GM21825 (cell line): ENCODE measurements at regions not wholly inside any gene's neighbourhood (a gene's known extent, or its start where the extent isn't known, plus 50 kb on each side); places are given as distances from the start of the nearest gene placed in this dataset.

ENCODE experiments used
- ATAC-seq: cut with Tn5 transposase; IDR thresholded peaks from one replicate; pipeline ENCODE4 v1.9.1; 2021; ENCODE audit warnings: mild to moderate bottlenecking, moderate library complexity; ENCODE audit not compliant: unreplicated experiment

DNA sequence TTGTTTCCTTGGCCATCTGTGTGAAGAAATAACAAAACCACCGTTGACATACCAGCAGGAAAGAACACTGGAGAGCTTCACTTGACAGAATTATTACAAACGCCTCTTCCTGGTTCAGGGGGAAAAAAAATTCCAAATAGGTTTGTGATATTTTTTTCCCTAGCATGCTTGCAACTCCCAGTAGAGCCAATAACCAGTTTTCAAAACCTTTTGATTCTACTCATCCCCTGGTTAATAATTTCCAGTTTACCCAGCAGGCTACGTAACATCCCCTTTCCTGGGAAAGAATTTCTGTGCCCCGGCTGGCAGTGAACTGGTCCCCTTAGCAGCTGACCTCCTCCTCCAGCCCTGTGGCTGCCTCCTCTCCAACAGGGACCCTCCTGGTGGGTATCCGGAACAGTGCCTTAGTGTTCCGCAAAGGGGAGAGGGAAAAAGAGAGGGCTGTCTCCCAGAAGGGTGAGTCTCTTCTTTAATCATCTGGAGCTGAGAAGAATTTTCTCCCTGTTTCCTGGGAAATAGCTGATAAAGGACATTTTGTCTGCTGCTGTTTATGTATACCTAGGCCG lies 72.8 kb upstream of the BOD1 start:
- no peak for ATAC-seq

DNA sequence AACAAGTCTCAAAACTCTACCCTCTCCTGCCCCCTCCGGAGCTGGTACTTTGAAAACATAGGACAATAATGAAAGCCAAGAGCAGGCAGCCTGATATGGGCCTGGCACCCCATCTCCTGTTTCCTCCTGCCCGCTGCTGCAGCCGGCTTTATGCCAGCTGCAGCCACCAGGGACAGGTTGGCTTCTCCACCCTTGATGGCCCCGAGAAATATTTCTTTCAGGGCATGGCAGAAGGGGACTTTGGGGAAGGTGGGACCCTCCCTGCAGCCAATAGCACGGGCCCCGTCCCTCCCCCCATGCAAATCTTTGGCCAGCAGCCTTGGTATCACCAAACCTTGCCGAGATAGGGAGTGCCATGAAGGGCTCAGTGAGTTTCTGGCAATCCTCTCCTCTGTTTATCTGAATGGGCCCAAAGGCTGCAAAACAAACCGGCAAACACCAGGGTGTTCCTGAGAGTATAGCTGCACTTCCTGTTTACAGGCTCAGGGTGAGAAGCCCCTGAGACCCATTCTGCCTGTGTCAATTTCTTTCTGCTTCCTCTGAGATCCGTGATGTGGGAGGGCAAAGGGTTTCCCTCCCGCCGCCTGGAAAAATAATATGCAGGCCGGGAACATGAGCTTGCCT lies 73.4 kb upstream of the BOD1 start:
- peak; percentile 59 for ATAC-seq

DNA sequence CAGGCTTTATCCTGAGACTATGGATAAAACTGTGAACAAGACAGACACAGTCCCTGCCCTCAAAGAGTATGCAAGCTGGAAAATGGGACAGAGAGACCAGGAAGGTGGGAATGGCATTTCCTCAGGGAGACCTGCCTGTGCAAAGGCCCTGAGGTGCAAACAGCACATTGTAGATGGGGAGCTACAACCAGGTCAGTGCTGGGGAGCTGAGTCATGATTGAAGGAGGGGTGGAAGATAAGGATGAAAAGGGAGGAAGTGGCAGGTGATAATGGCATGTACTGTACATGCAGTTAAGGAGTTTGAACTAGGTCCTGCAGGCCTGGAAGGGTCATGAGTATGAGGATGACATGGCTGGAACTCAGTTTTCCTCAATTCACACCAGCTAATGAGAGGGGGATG lies 75.5 kb upstream of the BOD1 start:
- no peak for ATAC-seq

DNA sequence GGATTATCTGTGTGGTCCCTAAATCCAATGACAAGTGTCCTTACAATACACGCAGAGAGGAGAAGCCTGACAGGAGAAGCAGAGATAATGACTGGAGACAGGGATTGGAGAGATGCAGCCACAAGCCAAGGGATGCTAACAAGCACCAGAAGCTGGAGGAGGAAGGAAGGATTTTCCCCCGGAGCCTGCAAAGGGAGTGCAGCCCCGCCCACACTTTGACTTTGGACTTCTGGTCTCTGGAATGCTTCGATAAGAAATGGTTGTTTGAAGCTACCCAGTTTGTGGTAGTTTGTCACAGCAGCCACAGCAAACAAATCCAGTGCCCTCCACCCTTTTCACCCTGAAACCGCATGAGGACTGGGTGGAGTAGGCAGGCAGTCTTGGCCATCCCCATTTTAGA lies 77.2 kb upstream of the BOD1 start:
- ATAC-seq, result no peak

DNA sequence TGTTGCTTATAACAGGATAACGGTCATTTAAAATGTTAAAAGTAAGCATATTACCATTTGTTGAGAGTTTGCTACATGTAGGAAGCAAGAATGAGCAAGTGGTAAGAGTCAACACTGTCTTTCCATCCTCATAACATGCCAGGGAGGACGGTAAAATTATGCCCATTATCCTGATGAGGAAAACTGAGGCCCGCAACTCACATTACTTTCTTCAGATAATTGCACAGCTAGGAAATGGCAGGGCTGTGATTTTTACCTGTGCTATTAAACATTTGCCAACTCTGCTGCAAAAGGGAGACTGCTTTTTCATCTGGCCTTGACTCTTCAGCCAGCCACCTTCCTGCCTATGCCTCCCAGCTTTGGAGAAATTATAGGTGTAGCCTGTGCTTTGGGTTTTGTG lies 79.8 kb upstream of the BOD1 start:
- no peak for ATAC-seq

DNA sequence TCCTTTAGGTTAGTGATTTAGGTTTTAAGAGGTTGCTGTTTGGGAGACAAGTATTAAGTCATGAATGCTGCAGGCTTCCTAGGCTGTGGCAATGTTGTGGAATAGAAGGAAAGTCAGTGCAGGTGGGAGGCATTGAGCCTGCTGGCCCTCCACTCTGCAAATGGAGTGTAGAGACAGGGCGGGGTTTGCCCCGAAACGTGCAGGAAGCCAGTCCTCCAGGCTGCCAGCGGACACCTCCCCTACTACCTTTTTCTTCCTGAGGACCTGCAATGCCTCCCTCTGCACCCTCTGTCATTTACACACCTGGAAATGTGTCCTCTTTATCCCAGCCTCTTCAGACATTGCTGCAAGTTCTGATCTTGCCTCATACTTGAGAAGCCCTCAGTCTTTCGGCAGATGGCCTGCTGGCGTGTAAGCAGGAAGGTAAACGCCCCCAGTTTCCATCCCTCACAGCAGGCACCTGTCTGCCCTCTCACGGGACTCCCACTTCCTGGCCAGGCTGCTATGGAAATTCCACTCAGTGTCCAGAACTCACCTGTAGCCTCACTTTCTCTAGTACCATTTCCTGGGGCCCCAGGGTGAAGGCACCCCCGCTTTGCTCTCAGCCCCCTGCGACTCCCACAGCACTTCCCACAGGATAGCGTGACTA lies 81.6 kb upstream of the BOD1 start:
- ATAC-seq, result no peak

DNA sequence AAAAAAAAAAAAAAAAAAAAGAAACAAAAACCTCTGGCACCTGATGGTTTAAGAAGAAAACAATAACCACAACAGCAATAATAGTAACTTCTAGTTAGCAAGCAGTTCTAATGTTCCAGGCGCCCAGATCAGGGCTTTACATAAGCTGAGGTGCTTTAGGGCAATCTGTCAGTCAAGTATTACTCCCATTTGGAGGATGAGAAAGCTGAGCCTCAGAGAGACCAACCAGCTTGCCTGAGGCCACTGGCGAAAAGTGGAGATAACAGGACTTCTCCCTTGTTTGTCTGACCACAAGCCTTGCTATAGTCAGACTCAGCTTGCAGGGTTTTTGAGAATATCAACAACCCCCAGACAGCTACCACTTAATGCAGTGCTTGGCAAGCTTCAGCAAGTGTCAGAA lies 83.5 kb upstream of the BOD1 start:
- ATAC-seq, result no peak

DNA sequence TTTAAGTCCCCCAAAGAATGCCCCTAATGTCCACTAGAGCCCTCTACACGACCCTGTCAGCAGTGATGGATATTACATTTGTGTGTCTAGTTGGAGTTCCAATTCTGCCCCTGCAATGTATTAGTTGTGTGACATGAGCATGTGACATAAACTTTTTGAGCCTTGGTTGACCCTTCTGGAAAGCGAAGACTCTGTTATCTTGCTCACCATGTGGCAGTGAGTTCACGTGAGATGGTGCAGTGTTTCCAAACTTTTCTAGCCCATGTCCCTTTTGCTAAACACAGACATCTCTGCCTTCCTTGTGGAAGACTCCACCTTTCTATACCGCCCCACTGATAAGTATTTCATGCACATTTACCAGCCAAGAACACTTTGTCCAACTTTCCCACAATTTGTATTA lies 87.0 kb upstream of the BOD1 start:
- no peak for ATAC-seq

DNA sequence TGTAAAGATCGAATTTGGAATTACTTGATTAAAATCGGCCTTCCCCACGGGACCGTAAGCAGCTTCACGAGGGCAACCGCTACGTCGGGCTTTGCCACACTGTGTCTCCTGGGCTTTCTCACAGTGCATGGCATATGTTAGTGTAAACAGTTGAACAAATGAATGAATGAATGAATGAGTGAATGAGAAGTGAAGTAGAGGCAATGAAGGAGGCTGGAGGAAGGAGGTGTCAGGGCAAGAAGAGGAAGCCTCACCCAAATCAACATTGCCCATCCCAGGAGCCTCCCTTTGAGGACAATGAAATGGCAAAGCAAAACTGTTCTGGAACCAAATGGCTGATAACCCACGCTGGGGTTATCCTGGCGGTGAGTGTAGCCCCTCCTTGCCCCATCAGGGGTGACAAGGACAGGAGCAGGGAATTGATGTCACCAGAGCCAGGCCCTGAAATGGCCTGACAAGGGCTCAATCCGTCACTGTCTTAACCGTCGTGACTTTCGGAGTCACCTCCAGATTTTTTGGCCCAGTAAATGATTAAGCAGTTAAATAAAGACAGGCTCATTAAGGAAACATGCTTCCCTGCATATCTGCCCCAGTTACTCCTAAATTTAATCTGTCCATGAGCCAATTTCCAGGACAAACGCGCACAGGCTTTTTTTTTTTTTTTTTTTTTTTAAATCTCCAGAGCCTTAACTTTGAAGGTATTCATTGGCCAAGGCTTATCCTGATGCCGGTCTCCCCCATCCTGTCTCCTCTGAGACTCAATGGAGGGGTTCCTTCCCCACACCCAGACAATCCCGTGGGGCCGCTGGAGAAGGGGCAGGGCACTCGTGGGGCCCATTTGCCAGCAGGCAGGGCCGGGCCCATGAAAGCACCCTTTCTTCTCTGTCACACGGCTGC lies 88.4 kb upstream of the BOD1 start:
- ATAC-seq, result no peak

DNA sequence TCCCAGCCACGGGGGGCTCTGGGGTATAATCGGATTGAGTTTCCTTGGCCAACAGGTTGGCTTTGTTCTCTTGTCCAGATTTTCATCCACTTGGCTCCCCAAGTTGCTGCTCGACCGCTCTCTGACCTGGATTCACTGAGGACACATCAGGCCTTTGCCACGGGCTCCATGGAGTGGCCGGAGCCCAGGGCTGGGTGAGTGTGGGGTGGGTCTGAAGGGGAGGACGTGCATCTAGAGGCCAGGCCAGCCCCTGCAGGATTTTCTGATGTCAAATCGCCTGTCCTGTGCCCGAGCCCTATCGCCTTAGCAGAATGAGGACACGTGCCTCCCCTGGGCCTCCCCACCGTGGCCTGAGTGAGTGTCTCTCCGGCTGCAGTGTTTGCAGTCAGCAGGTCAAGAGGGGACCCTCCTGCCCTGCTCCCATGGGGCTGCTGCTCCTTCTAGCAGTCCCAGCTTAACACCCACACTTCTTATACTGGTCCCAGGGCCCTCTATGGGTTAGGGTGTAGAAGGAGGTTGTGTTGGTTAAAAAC lies 89.1 kb upstream of the BOD1 start:
- ATAC-seq, result no peak

DNA sequence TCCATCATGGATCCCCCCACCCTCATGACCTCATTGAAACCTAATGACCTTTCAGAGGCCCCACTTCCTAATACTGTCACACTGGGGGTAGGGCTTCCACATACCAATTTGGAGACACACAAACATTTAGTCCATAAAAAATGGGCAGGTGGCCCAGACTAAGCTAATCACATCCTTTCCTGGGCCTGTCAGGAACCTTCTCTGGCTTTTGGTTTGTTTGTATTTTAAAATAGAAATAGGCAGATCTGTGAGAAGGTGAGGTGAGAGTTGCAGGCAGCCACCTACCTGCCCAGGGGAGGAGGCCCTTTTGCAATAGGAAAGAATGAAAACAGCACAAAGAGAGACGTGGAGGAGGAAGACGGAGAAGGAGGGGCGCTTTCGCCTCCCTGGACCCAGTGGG lies 90.2 kb upstream of the BOD1 start:
- no peak for ATAC-seq

DNA sequence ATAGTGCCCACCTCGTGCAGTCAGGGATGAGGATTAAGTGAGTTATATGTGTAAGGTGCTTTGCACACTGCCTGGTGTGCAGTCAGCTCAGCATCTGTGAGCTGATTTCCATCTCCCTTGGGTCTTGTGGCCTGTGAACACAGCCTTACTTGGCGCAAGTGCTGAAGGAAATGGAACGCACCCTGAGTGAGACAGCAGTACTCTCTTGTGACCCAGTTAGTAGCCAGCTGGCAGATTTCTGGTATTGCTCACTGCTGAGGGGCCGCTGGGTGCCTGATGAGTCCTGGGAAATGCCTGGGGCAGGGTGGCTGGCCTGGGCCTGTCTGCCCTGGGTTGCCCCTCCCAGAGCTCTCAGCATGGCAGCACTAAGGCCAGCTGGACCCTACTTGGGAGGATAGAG lies 90.9 kb upstream of the BOD1 start:
- ATAC-seq, result no peak

DNA sequence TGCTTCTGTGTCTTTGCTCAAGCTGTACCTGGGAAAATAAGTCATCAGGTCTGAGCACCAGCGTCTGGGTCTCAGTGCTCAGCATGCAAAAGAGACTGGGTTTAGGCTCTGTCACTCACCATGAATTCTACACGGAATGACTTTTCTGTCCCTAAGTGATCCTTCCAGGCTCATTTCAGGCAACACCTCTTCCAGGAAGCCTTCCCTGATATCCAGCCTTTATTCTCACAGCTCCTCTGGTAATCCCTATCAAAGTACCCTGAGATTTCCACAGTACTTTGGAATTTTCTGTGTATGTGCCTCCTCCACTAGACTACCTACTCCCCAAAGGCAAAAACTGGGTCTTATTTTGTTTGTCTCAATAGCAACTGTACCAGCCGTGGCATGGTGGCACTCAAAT lies 92.7 kb upstream of the BOD1 start:
- ATAC-seq, result no peak

DNA sequence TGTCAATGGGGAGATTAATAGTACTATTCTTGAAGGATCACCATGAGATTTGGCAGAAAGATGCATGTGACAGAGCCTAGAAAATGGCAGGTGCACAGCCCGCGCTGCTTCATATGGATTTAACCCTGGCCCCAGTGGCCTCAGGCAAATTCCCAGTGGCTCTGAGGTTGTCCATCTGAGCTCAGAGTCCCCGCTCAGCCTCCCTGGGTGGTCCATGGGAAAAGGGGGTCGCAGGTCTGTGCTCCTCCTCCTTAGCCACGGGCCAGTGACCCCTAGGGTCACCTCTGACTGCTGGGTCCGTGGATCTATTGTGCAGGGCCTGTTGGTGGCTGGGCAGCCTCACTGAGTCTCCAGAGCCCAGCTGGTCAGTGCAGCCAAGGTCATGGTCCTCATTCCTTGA lies 93.3 kb upstream of the BOD1 start:
- no peak for ATAC-seq

DNA sequence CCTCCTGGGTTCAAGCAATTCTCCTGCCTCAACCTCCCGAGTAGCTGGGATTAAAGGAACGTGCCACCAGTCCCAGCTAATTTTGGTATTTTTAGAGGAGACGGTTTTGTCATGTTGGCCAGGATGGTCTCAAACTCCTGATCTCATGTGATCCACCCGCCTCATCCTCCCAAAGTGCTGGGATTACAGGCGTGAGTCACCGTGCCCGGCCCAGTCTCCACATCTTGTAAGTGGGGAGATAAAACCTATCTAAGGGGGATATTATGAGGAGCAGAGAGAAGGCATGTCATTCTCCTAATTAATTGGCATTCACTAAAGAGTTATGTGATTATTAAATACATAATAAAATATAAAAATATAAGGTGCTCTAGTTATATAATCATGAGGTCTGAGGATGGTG lies 94.1 kb upstream of the BOD1 start:
- no peak for ATAC-seq

DNA sequence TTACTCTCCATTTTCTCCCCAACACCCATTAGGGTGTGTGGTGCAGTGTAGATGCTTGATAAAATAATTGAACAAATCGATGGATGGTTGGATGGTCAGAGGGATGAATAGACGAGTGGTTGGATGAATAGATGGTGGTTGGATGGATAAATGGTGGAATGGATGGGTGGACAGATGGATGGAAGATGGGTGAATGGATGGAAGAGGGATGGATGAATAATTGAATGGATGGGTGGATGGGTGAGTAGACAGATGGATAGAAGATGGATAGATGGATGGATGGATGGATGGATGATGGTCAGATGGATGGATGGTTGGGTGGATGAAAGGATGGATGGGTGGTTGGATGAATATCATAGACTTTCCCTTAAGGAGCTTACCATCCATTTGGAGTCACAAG lies 95.0 kb upstream of the BOD1 start:
- no peak for ATAC-seq

DNA sequence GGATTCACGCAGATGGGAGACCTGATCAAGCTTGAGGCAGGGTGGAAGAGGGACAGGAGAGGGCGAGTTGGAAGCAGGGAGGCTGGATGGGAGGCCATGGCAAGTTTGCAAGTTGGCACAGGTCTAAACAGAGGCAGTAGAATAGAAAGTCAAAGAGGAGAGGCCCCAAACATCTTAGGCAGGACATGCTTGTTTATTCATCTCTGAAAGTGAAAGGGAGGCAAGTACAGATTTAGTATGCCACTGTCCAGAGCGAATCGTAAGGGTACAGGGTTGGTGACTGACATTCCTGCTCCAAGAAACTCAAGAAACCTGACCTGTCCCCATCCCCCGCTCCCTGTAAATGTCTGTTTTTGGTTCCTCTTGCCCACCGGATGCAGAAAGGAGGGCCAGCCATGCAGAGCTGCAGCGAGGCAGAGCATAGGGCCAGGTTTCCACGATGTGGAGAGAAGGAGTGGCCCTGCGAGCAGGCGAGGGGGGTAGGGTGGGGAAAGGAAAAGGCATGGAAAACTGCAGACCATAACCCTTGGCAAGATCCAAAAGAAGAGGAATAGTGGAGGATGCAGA lies 96.2 kb upstream of the BOD1 start:
- ATAC-seq, result no peak

DNA sequence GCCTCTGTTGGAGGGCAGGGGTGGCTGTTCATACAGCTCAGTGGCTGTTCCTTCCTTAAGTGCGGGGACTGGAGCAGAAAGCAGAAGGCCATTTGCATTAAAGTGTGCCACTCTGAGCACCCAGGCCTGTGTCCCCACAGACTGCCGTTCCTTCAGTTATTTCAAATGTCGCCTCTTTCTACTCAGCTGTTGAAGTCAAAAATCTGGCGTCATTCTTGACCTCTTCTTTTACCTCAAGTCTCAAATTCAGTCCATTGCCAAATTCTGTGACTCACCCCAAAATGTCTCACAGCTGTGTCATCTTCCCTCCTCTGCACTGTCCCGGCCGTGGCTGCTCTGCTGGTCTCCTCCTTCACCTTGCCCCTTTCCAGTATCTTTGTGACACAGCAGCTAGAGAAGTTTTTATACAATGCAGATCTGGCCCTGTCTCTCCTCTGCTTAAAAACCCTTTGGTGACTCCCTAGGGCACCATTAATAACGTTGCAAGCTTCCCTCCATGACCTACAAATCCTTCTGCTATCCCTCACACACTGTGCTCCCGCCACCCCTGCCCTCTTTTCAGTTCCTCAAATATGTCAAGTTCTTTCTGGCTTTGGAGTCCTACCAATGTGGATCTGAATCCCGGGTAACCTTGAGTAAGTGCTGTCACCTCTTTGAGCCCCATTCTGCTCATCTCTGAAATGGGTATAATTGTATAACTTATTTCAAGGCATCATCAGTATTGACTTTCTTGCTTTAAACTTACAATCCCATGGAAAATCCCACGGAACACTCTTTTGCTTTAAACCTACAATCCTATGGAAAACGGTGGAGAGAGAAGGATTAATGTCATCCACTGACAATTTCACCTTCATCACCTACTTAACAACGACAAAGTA lies 98.3 kb upstream of the BOD1 start:
- no peak for ATAC-seq

DNA sequence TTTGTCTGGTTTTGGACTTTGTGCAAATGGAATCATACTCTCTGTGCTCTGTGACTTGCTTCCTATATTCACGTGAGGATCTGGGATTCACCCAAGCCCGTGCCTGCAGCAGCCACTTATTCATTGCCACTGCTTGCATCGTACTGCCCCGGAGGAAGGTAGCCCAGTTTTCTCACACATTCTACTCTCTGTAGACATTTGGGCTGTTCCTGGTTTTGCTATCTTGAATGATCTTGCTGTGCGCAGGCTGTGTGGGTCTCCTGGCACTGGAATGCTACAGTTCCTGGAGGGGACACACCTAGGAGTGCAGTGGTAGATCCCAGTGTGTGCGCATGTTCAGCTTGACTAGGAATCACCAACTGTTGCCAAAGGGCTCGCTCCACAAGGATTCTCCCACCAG lies 99.2 kb upstream of the BOD1 start:
- no peak for ATAC-seq

DNA sequence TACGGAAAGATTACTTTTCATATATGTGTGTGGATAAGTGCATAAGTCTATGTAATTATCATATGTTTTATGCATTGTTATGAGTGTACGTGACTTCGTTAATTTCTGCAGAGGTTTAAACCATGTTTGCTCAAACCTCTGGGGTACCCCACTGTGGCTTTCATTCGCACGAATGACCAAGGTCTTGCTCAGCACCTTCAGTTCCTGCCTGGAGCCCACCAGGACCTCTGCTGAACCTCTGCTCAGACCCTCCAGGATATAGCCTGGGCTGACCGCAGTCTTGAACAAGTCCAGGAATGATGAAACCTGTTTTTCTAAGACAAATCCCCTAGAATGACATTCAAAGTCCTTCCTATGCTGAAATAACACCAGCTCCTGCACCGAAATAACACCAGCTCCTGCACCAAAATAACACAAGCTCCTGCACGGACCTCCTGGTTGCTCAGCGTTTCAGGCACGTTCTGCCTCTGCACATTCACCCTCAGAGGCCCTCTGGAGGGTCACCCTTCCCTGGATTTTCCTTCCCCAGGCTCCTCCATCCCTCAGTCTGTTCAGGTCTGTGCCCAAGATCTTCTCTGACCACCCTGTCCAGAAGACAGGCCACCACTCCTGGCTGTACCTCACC lies 99.7 kb upstream of the BOD1 start:
- ATAC-seq, result no peak
